ENCODE measurements at regions not wholly inside any gene's neighbourhood (a gene's known extent, or its start where the extent isn't known, plus 50 kb on each side); places are given as distances from the start of the nearest gene placed in this dataset.
"Not testable (repeated sequence)": the region's sequence is repeated elsewhere in the genome, so short reads cannot be mapped to it uniquely, and the experiment has no call there.

DNA sequence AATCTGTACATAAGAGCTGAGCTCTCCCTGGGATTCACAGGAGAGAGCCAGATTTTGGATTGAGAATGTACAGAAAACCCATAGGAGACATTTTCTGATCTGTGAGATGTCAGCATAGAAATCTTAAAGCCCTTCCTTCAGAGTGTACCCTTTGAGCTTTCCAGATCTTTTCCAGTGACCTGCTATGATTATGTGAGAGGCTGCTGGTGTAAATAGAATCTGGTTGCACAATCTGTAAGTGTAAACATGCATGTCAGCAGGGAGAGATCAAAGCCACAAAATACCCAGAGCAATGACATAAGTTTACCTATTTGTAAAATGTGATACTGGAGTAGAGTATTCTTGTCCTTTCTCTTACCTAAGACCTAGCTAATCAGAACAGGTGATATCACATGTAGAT, 471.9 kb downstream of the FOXD4L5 start:
- DNase-seq (ENCODE audit: low spot score in 2 of 2); H3K9me3 ChIP-seq; H3K27me3 ChIP-seq; H3K4me1 ChIP-seq; H3K27ac ChIP-seq; H3K36me3 ChIP-seq; H3K4me3 ChIP-seq: not testable (repeated sequence)

DNA sequence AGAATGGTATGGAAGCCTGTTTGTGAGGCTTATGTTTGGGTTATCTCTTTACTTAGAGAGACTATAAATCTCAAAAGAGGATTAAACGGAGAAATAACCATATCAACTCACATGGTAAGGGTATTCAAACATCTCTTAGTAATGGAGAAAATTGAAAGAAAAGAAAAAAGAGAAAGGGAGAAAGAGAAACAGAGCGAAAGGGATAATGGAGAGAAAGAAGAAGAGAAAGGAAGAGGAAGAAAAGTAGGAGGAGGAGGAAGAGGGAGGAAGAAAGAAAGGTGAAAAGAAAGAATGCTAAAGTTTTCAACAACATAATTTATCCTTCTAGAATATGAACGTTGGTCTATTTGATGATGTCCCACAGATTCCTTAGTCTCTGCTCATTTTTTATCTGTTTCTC, 506.3 kb downstream of the FOXD4L5 start:
- H3K9me3 ChIP-seq; H3K36me3 ChIP-seq; H3K27me3 ChIP-seq; H3K4me3 ChIP-seq; H3K27ac ChIP-seq; DNase-seq (ENCODE audit: low spot score in 2 of 2); H3K4me1 ChIP-seq: not testable (repeated sequence)
- 84 to 91% methylated on average over 2 to 3 of the region's 3 CpGs for WGBS, 2 donors

GRCh38 chr9:64776269-64776668, 508.7 kb downstream of the FOXD4L5 start:
- not testable (repeated sequence) for H3K27me3 ChIP-seq; H3K4me3 ChIP-seq; H3K27ac ChIP-seq; H3K36me3 ChIP-seq; H3K9me3 ChIP-seq; DNase-seq (ENCODE audit: low spot score in 2 of 2); H3K4me1 ChIP-seq
- 54 to 83% methylated on average over 1 of the region's 2 CpGs for WGBS, 2 donors

GRCh38 chr9:64774813-64775793, 509.9 kb downstream of the FOXD4L5 start:
- not testable (repeated sequence) for H3K36me3 ChIP-seq, H3K27me3 ChIP-seq, H3K27ac ChIP-seq, H3K4me1 ChIP-seq, H3K9me3 ChIP-seq
- peak overlapping the region in 3 of 4 donors; percentile 14 to 52 (median 51) for H3K4me3 ChIP-seq
- WGBS, 2 donors = 18 to 20% methylated on average over 13 to 17 of the region's 72 CpGs
- DNase-seq (ENCODE audit: low spot score in 2 of 2) = peak in 1 of 2 donors; percentile 11

DNA sequence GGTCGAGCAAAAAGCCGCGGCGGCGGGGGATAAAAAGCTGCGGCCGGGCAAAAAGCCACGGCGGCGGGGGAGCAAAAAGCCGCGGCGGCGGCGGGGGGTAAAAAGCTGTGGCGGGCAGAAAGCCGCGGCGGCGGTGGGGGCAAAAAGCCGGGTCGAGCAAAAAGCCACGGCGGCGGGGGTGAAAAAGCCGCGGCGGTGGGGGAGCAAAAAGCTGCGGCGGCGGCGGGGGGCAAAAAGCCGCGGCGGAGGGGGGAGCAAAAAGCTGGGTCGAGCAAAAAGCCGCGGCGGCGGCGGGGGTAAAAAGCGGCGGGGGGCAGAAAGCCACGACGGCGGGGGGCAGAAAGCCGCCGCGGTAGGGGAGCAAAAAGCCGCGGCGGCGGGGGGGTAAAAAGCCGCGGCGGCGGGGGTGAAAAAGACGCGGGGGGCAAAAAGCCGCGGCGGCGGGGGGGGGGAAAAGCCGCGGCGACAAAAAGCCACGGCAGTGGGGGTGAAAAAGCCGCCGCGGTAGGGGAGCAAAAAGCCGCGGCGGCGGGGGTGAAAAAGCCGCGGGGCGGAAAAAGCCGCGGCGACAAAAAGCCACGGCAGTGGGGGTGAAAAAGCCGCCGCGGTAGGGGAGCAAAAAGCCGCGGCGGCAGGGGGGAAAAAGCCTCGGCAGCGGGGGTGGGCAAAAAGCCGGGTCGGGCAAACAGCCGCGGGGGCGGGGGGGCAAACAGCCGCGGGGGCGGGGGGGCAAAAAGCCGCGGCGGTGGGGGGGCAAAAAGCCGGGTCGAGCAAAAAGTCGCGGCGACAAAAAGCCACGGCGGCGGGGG, 510.8 kb downstream of the FOXD4L5 start:
- WGBS, 2 donors = 0 to 1% methylated on average over 10 to 42 of the region's 108 CpGs
- not testable (repeated sequence) for H3K36me3 ChIP-seq

GRCh38 chr9:64773491-64773931, 511.5 kb downstream of the FOXD4L5 start:
- DNase-seq (ENCODE audit: low spot score in 2 of 2) = peak in 1 of 2 donors; percentile 9
- whole genome bisulfite sequencing, 2 donors = 1% methylated on average over 27 to 48 of the region's 59 CpGs
- TF ChIP-seq, protein P1, sequence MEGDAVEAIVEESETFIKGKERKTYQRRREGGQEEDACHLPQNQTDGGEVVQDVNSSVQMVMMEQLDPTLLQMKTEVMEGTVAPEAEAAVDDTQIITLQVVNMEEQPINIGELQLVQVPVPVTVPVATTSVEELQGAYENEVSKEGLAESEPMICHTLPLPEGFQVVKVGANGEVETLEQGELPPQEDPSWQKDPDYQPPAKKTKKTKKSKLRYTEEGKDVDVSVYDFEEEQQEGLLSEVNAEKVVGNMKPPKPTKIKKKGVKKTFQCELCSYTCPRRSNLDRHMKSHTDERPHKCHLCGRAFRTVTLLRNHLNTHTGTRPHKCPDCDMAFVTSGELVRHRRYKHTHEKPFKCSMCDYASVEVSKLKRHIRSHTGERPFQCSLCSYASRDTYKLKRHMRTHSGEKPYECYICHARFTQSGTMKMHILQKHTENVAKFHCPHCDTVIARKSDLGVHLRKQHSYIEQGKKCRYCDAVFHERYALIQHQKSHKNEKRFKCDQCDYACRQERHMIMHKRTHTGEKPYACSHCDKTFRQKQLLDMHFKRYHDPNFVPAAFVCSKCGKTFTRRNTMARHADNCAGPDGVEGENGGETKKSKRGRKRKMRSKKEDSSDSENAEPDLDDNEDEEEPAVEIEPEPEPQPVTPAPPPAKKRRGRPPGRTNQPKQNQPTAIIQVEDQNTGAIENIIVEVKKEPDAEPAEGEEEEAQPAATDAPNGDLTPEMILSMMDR (IDR thresholded peaks at IDR 0.05) = no peak
- TF ChIP-seq POLR2A (IDR thresholded peaks at IDR 0.05) (no peak), EP300 (IDR thresholded peaks at IDR 0.05) (no peak)
- H3K9me3 ChIP-seq = no peaks in the 10 kb centered on the region
- H3K4me3 ChIP-seq = peak overlapping the region; percentile 9 to 52 (median 38)
- H3K27ac ChIP-seq = no peak overlapping the region
- H3K36me3 ChIP-seq = no peaks in the 10 kb centered on the region
- H3K4me1 ChIP-seq = no peaks in the 10 kb centered on the region
- H3K27me3 ChIP-seq = peaks cover 0 to 4% of the 10 kb centered on the region in 2 donors

More for the DNA sequence above, 510.8 kb downstream of the FOXD4L5 start:
- H3K27ac ChIP-seq; H3K27me3 ChIP-seq; H3K4me1 ChIP-seq; DNase-seq (ENCODE audit: low spot score in 2 of 2); H3K9me3 ChIP-seq: not testable (repeated sequence)
- H3K4me3 ChIP-seq = peak overlapping the region; percentile 14 to 52 (median 38)

GRCh38 chr9:64772751-64773331, 512.2 kb downstream of the FOXD4L5 start:
- 0 to 2% methylated on average over 18 to 36 of the region's 67 CpGs for WGBS, 2 donors

More at GRCh38 chr9:64772751-64773331, 512.2 kb downstream of the FOXD4L5 start:
- H3K27me3 ChIP-seq; H3K36me3 ChIP-seq; DNase-seq (ENCODE audit: low spot score in 2 of 2); H3K9me3 ChIP-seq; H3K4me1 ChIP-seq; H3K27ac ChIP-seq: not testable (repeated sequence)
- H3K4me3 ChIP-seq = peak overlapping the region in 3 of 4 donors; percentile 28 to 51 (median 36)
